CD4-positive, CD25-positive, alpha-beta regulatory T cell (primary cell): ENCODE measurements at regions not wholly inside any gene's neighbourhood (a gene's known extent, or its start where the extent isn't known, plus 50 kb on each side); places are given as distances from the start of the nearest gene placed in this dataset.
A peak's percentile ranks its signal among the peaks of the same experiment; 100 is the strongest.
"Not testable (repeated sequence)": the region's sequence is repeated elsewhere in the genome, so short reads cannot be mapped to it uniquely, and the experiment has no call there.

ENCODE experiments used
- ATAC-seq, 2 donors: fragments of 150-1000 bp; cut with Tn5 transposase; one replicate each; pipeline ENCODE4 v1.10.0; 2021; ENCODE audit warnings: low read depth in 2 of 2, moderate number of reproducible peaks in 2 of 2, moderate library complexity in 1 of 2
- DNase-seq, 3 donors: peaks; one replicate each; pipeline versions ENCODE4 v3.0.0 to v3.0.0-alpha.2; 2012 to 2022; ENCODE audit warnings: mixed read lengths in 1 of 3
- H3K27ac ChIP-seq: one replicate; pipeline ENCODE4 v1.7.0; 2013; ENCODE audit warnings: mild to moderate bottlenecking, low read length; ENCODE audit not compliant: insufficient read depth, poor library complexity, severe bottlenecking
- H3K27me3 ChIP-seq: one replicate; pipeline ENCODE4 v1.7.0; 2013; ENCODE audit warnings: low read length; ENCODE audit not compliant: control insufficient read depth, insufficient read depth
- H3K36me3 ChIP-seq: one replicate; pipeline ENCODE4 v1.7.0; 2013; ENCODE audit warnings: mild to moderate bottlenecking, low read length, moderate library complexity; ENCODE audit not compliant: control insufficient read depth, insufficient read depth
- H3K4me1 ChIP-seq: 2 replicates; pipeline ENCODE4 v1.7.0; 2013; ENCODE audit warnings: mild to moderate bottlenecking, low read length; ENCODE audit not compliant: insufficient read depth, control insufficient read depth, poor library complexity, severe bottlenecking
- H3K4me3 ChIP-seq: one replicate; pipeline ENCODE4 v1.7.0; 2013; ENCODE audit warnings: low read depth, mild to moderate bottlenecking, low read length, moderate library complexity
- H3K9me3 ChIP-seq, 2 experiments: 1 replicate in 1 of 2; 2 replicates in 1 of 2; pipeline ENCODE4 v1.7.0; 2013; ENCODE audit warnings: low read length in 2 of 2, mild to moderate bottlenecking in 1 of 2, moderate library complexity in 1 of 2; ENCODE audit not compliant: control insufficient read depth in 2 of 2
- H3K27ac Mint-ChIP-seq, 3 donors: one replicate each; pipeline ENCODE4 v1.8.0; 2020 to 2022; ENCODE audit warnings: mild to moderate bottlenecking in 3 of 3, mixed read lengths in 3 of 3, moderate library complexity in 2 of 3
- H3K27me3 Mint-ChIP-seq: one replicate; pipeline ENCODE4 v1.8.0; 2022; ENCODE audit warnings: mild to moderate bottlenecking, mixed read lengths
- H3K36me3 Mint-ChIP-seq: one replicate; pipeline ENCODE4 v1.8.0; 2020; ENCODE audit warnings: mixed read lengths
- H3K4me1 Mint-ChIP-seq, 4 donors: one replicate each; pipeline ENCODE4 v1.8.0; 2020 to 2022; ENCODE audit warnings: mixed read lengths in 4 of 4, mild to moderate bottlenecking in 1 of 4
- H3K4me3 Mint-ChIP-seq, 4 donors: one replicate each; pipeline ENCODE4 v1.8.0; 2020 to 2022; ENCODE audit warnings: mild to moderate bottlenecking in 4 of 4, mixed read lengths in 4 of 4, moderate library complexity in 3 of 4
- H3K9me3 Mint-ChIP-seq, 7 donors: one replicate each; pipeline ENCODE4 v1.8.0; 2020 to 2022; ENCODE audit warnings: mixed read lengths in 7 of 7, mild to moderate bottlenecking in 3 of 7, moderate library complexity in 2 of 7

- Mint-ChIP-seq H3K4me3 (no peak overlapping the region), H3K27me3 (peaks cover 14% of the 10 kb centered on the region), H3K36me3 (no peaks in the 10 kb centered on the region), H3K9me3 (peaks cover 0 to 2% (median 0%) of the 10 kb centered on the region in 7 donors), H3K4me1 (no peaks in the 10 kb centered on the region), H3K27ac (no peak overlapping the region)
- no peaks in the 10 kb centered on the region for H3K4me1 ChIP-seq
- no peaks in the 10 kb centered on the region for H3K9me3 ChIP-seq
- H3K27me3 ChIP-seq, result no peaks in the 10 kb centered on the region
- H3K4me3 ChIP-seq, result no peak overlapping the region
- H3K36me3 ChIP-seq, result no peaks in the 10 kb centered on the region
- DNase-seq (no peak), ATAC-seq (no peak)
- H3K27ac ChIP-seq, result no peak overlapping the region
These were observed 119.4 kb upstream of the VANGL1 start for GRCh38 chr1:115522386-115522785.

- DNase-seq, result no peak
- Mint-ChIP-seq H3K4me1 (no peaks in the 10 kb centered on the region), H3K4me3 (no peak overlapping the region), H3K27ac (no peak overlapping the region), H3K27me3 (peaks cover 6% of the 10 kb centered on the region), H3K36me3 (no peaks in the 10 kb centered on the region), H3K9me3 (no peaks in the 10 kb centered on the region)
- Histone ChIP-seq H3K9me3 (no peaks in the 10 kb centered on the region), H3K36me3 (no peaks in the 10 kb centered on the region), H3K27me3 (no peaks in the 10 kb centered on the region), H3K4me1 (no peaks in the 10 kb centered on the region), H3K27ac (no peak overlapping the region), H3K4me3 (no peak overlapping the region)
- no peak for ATAC-seq
These were observed 126.5 kb upstream of the VANGL1 start for GRCh38 chr1:115515270-115515669.

DNA sequence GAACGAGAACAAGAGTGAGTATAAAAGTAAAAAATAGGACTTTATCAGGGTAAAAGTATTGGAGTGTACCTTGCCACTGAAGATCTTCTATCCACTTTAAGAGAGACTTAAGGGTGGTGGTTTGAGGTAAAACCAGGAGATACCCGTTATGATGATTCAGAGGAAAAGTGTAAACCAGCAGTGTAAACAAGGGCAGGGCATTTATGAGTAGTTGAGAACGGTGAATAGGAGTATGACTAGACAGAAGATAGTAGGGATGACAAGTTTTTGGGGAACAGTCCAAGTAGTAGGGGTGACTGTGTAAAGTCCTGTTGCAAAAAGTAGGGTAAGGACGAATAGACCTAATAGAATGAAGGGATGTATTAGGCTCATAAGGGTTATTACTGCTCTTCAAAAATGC is 131.5 kb upstream of the VANGL1 start:
- H3K36me3 ChIP-seq, ATAC-seq, H3K4me1 Mint-ChIP-seq, H3K27me3 ChIP-seq, DNase-seq, H3K9me3 Mint-ChIP-seq, H3K4me1 ChIP-seq, H3K27ac Mint-ChIP-seq, H3K27me3 Mint-ChIP-seq, H3K27ac ChIP-seq, H3K4me3 Mint-ChIP-seq, H3K9me3 ChIP-seq, H3K4me3 ChIP-seq, H3K36me3 Mint-ChIP-seq: not testable (repeated sequence)

DNA sequence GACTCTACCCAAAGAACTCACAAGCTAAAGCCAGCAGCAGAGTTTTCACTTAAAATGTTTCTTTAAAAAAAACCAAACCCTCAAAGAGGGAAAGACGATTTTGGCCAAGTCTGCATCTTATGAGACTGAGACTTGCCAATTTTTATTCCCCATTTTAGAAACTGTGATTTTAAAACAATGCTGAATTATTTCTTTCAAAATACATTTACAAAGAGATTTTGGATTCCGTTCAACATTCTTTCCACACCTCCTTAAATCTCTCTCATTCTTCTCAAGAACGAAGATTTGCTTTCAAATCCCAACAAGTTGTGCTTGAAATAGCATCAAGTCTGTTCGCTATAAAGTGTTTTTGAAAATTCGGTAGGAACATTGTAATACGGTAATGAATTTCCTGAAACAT is 133.9 kb upstream of the VANGL1 start:
- DNase-seq (no peak), ATAC-seq (no peak)
- no peaks in the 10 kb centered on the region for H3K36me3 Mint-ChIP-seq
- H3K27me3 ChIP-seq, result no peaks in the 10 kb centered on the region
- no peaks in the 10 kb centered on the region for H3K36me3 ChIP-seq
- H3K27me3 Mint-ChIP-seq, result peaks cover 5% of the 10 kb centered on the region
- peaks cover 0 to 2% (median 0%) of the 10 kb centered on the region in 7 donors for H3K9me3 Mint-ChIP-seq
- no peaks in the 10 kb centered on the region for H3K4me1 Mint-ChIP-seq
- H3K4me3 ChIP-seq, result no peak overlapping the region
- H3K4me3 Mint-ChIP-seq, result no peak overlapping the region
- H3K9me3 ChIP-seq, result no peaks in the 10 kb centered on the region
- no peaks in the 10 kb centered on the region for H3K4me1 ChIP-seq
- H3K27ac ChIP-seq, result no peak overlapping the region
- H3K27ac Mint-ChIP-seq, result no peak overlapping the region

GRCh38 chr1:115506924-115507589 is 134.7 kb upstream of the VANGL1 start:
- Mint-ChIP-seq H3K27me3 (peaks cover 5% of the 10 kb centered on the region), H3K4me3 (no peak overlapping the region), H3K27ac (no peak overlapping the region), H3K9me3 (peaks cover 0 to 2% (median 0%) of the 10 kb centered on the region in 7 donors), H3K4me1 (no peaks in the 10 kb centered on the region), H3K36me3 (no peaks in the 10 kb centered on the region)
- H3K27ac ChIP-seq, result no peak overlapping the region
- ATAC-seq, result no peak
- DNase-seq, result no peak
- no peaks in the 10 kb centered on the region for H3K27me3 ChIP-seq
- no peaks in the 10 kb centered on the region for H3K36me3 ChIP-seq
- H3K4me1 ChIP-seq, result no peaks in the 10 kb centered on the region
- no peaks in the 10 kb centered on the region for H3K9me3 ChIP-seq
- H3K4me3 ChIP-seq, result no peak overlapping the region

DNA sequence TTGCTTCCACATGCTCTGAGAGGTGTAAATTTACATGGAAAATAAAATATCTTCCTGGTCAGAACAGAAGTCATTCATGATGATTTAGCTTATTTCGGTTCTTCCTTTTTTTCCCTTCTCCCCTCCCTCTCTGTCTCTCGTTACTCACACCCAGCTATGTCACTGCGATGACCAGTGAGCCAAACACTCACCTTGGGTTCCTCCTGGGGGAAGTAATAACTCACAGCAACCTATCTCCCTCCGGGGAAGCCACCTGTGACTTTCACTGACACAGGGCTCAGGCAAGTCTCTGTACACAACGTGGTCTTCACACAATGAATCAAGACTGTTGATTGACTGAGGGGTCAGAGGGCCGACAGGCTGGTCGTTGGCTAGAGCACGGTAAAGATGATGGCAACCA is 135.3 kb upstream of the VANGL1 start:
- no peak overlapping the region for H3K4me3 Mint-ChIP-seq

GRCh38 chr1:115505148-115505571 is 136.6 kb upstream of the VANGL1 start:
- Histone ChIP-seq H3K36me3 (no peaks in the 10 kb centered on the region), H3K4me3 (no peak overlapping the region), H3K27ac (no peak overlapping the region), H3K4me1 (no peaks in the 10 kb centered on the region), H3K27me3 (peaks cover 6% of the 10 kb centered on the region), H3K9me3 (no peaks in the 10 kb centered on the region)
- no peak overlapping the region for H3K27ac Mint-ChIP-seq
- peaks cover 0 to 2% (median 1%) of the 10 kb centered on the region in 7 donors for H3K9me3 Mint-ChIP-seq
- ATAC-seq, result no peak
- no peak overlapping the region for H3K4me3 Mint-ChIP-seq
- DNase-seq, result no peak
- no peaks in the 10 kb centered on the region for H3K4me1 Mint-ChIP-seq
- H3K36me3 Mint-ChIP-seq, result no peaks in the 10 kb centered on the region
- peaks cover 5% of the 10 kb centered on the region for H3K27me3 Mint-ChIP-seq

More for the DNA sequence above, 135.3 kb upstream of the VANGL1 start:
- H3K27ac Mint-ChIP-seq, result peak overlapping the region in 1 of 3 donors; percentile 87
- H3K27me3 Mint-ChIP-seq, result peaks cover 5% of the 10 kb centered on the region
- no peak overlapping the region for H3K4me3 ChIP-seq
- H3K4me1 Mint-ChIP-seq, result no peaks in the 10 kb centered on the region
- no peak for DNase-seq
- H3K36me3 Mint-ChIP-seq, result no peaks in the 10 kb centered on the region
- no peak overlapping the region for H3K27ac ChIP-seq
- peaks cover 0 to 2% (median 0%) of the 10 kb centered on the region in 7 donors for H3K9me3 Mint-ChIP-seq
- peaks cover 2% of the 10 kb centered on the region for H3K27me3 ChIP-seq
- H3K9me3 ChIP-seq, result no peaks in the 10 kb centered on the region
- ATAC-seq, result no peak
- H3K36me3 ChIP-seq, result no peaks in the 10 kb centered on the region
- H3K4me1 ChIP-seq, result no peaks in the 10 kb centered on the region

- H3K27ac Mint-ChIP-seq, H3K4me1 Mint-ChIP-seq, H3K36me3 Mint-ChIP-seq, H3K27me3 Mint-ChIP-seq, H3K27me3 ChIP-seq, H3K9me3 Mint-ChIP-seq, DNase-seq, H3K27ac ChIP-seq, H3K9me3 ChIP-seq, H3K4me1 ChIP-seq, H3K4me3 Mint-ChIP-seq, H3K36me3 ChIP-seq, ATAC-seq, H3K4me3 ChIP-seq: not testable (repeated sequence)
These were observed 139.6 kb upstream of the VANGL1 start for GRCh38 chr1:115502183-115502582.
